H4 (cell line): ENCODE measurements at regions not wholly inside any gene's neighbourhood (a gene's known extent, or its start where the extent isn't known, plus 50 kb on each side); places are given as distances from the start of the nearest gene placed in this dataset.
A peak's percentile ranks its signal among the peaks of the same experiment; 100 is the strongest.

Experiments used
- DNase-seq: peaks from one replicate; pipeline ENCODE4 v3.0.0-alpha.2; 2015; ENCODE audit warnings: low spot score

DNA sequence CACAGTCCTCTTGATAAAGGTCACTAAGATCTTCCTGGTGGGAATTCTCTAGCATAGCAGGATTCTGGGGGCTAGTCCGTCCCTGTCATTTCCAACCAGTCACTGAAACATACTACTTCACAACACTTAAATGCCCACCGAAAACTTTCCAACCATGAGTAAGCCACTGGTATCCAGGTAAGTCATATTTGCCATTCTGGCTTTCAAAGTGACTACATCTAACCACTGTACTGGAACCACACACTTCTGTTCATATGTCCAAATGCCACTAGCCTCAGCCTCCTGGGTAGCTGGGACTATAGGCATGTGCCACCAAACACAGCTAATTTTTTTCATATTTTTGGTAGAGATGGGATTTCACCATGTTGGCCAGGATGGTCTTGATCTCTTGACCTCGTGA is 64.3 kb upstream of the VANGL1 start:
- DNase-seq = no peak

- DNase-seq = no peak
Observed at GRCh38 chr1:115575661-115576060, 66.1 kb upstream of the VANGL1 start.

DNA sequence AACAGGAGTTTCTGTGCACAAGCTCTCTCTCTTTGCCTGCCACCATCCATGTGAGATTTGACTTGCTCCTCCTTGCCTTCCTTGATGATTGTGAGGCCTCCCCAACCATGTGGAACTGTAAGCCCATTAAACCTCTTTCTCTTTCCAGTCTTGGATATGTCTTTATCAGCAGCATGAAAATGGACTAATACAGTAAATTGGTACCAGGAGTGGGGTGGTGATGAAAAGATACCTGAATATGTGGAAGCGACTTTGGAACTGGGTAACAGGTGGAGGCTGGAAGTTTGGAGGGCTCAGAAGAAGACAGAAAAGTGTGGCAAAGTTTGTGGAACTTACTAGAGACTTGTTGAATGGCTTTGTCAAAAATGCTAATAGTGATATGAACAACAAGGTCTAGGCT is 69.1 kb upstream of the VANGL1 start:
- DNase-seq = no peak

DNA sequence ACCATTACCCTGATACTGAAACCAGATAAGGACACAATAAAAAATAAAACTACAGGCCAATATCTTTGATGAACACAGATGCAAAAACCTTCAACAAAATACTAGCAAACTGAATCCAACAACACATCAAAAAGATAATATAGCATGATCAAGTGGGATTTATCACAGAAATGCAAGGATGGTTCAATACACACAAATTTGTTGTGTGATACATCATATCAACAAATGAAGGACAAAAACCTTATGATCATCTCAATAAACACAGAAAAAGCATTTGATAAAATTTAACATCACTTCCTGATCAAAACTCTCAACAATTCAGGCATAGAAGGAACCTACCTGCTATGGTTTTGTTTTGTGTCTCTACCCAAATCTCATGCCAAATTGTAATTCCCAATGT is 74.3 kb upstream of the VANGL1 start:
- DNase-seq = no peak

DNA sequence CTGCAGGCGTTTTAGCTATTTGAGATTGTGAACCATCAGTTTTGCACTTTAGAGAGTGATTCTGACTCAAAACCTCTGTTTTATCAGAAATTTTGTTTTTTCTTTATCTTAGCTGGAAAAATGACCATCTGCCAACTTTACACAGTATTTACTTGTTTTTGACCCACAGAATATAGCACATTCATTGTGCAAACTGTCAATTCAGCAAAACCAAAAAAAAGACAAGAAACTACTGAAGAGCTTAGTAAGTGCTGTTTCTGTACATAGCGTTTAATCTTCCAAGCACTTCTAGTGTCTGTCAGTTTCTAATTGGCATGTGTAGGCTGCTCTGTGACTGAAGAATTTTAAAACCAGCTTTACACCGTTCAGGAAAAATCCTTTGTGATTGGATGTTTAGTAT is 76.0 kb upstream of the VANGL1 start:
- no peak for DNase-seq

- no peak for DNase-seq
Observed at GRCh38 chr1:115565353-115565752, 76.4 kb upstream of the VANGL1 start.

- no peak for DNase-seq
Observed at GRCh38 chr1:115564201-115564600, 77.6 kb upstream of the VANGL1 start.

- DNase-seq = no peak
Observed at GRCh38 chr1:115560027-115560426, 81.7 kb upstream of the VANGL1 start.

DNA sequence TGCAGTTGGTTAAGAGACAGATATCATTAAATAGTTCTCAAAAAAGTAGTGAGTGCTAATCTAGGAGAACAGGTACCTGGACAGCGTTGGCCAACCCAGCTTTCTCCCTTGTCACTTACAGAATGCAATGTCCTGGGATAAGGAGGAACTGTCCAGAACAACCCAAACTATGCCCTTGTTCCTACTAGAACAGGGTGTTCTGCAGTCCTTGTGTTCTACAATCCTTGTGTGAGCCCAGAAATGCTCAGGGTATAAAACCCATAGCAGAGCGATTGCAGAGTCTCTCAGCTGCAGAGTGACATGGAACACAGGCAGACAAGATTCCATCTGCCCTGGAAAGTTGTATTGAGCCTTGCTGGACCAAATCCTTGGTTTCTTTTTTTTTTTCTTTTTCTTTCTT is 83.5 kb upstream of the VANGL1 start:
- no peak for DNase-seq

- no peak for DNase-seq
Observed at GRCh38 chr1:115557715-115558114, 84.1 kb upstream of the VANGL1 start.

- DNase-seq = no peak
Observed at GRCh38 chr1:115556236-115556635, 85.5 kb upstream of the VANGL1 start.

DNA sequence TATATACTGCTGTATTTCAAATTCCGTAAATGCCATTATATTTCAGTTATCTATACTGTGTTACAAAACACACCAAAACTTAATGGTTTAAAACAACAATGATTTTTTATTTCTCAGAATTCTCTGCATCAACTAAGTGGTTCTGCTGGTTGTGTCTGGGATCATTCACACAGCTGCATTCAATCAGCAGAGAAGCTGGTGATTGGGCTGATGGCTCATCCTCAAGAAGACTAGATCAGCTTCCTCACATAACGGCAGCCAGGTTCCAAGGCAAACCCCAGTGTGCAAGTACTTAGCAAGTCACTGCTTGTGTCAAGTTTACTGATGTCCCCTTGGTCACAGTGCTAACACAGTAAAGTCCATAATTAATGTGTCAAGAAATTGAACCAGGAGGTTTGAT is 86.3 kb upstream of the VANGL1 start:
- no peak for DNase-seq

GRCh38 chr1:115547696-115548095 is 94.1 kb upstream of the VANGL1 start:
- no peak for DNase-seq

DNA sequence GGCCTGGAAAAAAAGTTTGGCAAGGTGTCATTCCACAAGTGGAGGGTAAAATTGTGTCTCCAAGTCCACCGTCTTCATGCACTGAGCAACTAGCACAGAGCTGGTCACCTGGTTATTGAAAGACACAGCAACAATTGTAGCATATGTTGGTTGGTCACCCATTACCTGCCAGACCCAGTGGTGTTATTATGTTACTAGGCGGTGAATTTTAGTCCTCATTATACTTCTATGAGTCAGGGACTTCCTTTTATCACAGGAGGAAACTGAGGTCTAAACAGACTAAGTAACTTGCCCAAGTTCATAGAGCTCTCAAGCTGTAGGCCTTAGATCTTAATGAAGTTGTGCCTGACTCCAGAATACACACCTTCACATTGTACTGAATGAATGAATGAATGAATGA is 94.9 kb upstream of the VANGL1 start:
- no peak for DNase-seq

DNA sequence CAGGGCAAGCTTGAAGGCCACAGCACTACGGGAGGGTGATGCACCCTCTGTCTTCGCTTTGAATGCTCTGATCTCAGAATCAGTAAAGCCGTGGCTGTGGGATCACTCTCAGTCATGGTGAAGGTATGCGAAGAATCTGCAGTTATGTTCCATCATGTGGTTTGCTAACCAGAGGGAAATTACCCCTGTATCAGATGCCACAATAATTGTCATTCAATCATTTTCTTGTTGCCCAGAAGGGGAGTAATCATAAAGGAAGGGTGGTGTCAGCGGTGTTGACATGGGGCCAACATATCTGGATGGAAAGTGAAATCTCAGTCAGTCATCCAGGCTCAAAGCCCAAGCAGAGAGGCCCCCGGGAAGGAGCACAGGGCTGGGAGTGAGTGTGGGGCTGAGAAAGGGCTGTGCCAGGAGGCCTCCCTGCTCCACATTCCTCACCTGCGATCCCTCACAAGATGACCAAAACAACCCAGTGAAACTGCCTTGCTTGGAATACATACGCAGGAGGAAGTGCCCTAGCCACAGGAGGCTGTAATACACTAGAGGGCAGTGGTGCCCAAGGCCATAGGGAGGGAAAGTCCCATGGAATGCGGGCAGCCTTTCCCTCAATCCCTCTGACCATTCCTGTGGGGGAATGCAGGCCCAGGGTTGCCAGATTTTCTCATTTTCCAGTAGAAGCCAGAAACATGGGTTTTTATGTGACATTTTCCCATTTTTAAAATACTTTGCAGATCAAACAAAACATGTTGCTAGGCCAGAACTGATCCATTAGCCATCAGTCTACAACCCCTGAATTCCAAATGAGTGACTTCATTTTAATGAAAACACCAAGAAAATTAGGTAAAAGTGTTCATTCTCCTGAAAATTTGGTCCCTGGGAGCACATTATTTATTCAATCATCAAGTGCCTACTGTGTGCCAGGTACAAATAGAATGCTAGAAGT is 95.7 kb upstream of the VANGL1 start:
- DNase-seq = peak; percentile 84

GRCh38 chr1:115545096-115545720 is 96.6 kb upstream of the VANGL1 start:
- no peak for DNase-seq

DNA sequence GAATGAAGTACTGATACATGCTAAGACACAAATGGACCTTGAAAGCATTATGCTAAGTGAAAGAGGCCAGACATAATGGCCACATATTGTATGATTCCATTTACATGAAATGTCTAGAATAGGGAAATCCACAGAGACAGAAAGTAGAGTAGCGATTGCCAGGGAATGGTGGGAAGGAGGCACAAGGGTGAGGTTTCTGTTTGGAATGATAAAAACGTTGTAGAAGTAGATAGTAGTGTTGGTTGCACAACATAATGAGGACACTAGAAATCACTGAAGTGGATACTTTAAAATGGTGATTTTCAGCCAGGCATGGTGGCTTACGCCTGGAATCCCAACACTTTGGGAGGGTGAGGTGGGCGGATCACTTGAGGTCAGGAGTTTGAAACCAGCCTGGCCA is 97.6 kb upstream of the VANGL1 start:
- no peak for DNase-seq

DNA sequence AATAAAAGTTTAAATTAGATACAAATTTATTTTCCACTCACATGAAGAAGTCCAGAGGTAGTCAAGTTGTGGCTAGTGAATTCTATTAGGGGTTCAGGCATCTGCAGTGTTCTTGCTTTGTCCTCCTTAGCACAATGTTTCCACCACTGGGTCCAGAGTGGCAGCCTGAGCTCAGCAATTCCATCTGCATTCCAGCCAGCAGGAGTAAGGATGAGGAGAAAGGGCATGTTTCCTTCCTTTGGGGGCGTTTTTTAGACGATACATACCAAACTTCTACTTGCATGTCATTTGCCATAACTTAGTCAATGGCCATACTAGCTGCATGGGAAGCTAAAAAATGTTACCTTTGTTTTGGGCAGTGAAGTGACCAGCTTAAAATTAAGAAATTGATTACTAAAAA is 98.5 kb upstream of the VANGL1 start:
- no peak for DNase-seq

GRCh38 chr1:115539736-115540135 is 102.0 kb upstream of the VANGL1 start:
- no peak for DNase-seq

- no peak for DNase-seq
Observed at GRCh38 chr1:115539061-115539460, 102.7 kb upstream of the VANGL1 start.

GRCh38 chr1:115538579-115538978 is 103.2 kb upstream of the VANGL1 start:
- no peak for DNase-seq

GRCh38 chr1:115537415-115537814 is 104.4 kb upstream of the VANGL1 start:
- DNase-seq = no peak

DNA sequence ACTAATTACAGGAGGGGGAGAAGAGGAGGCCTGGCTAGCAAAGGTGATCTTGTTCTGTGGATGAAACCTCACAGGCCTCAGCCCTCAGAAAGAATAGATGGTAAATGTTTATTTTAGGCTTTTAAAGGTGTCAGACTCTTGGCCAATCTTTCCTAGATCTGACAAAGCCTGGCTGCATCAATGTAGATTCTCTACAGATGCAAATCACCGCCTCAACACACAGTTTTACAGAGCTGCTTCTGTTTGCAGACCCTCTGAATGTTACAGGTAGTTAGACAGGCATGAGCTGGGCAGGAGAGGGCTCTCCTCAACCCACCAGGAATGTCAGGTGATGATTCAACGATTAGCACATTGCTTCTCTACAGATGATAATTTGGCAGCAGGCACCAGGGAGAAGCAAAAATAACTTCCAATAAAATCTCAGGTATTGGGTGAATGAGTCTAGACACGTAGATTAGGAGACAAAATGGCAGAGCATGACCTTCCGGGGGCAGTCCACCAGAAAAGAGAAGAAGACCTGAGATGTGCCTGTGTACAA is 105.4 kb upstream of the VANGL1 start:
- DNase-seq = no peak
